Loucy (cell line): ENCODE measurements at regions not wholly inside any gene's neighbourhood (a gene's known extent, or its start where the extent isn't known, plus 50 kb on each side); places are given as distances from the start of the nearest gene placed in this dataset.

Experiments used
- EZH2phosphoT487 ChIP-seq: fragments of 200-600 bp; IDR thresholded peaks from 2 replicates; pipeline ENCODE4 v1.6.1; 2018; ENCODE audit warnings: antibody characterized with exemption, mild to moderate bottlenecking, moderate library complexity, borderline replicate concordance
- TF ChIP-seq, protein P1 (sequence below): fragments of 200-600 bp; sonication (generic); conservative IDR thresholded peaks from 2 replicates; pipeline ENCODE4 v1.5.1; 2014; ENCODE audit warnings: mild to moderate bottlenecking, antibody characterized with exemption, low read length

DNA sequence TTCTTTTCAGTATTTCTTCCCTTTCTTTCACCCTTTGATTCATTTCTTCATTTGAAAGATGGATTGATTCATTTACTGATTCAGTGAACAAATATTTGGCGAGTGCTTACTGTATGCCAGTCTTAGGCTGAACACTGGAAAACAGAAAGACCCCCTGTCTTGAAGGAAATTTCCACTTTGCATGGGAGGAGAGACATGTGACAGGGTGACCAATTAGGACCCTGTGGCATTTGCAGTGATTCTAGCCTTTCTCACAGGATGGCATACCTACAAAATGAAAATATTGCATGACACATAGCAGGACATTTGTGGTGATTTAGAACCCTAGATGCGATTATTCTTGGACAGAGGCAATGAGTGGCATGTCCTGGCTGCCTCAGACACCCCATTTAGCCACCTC lies 407.2 kb upstream of the SGCD start:
- TF ChIP-seq, protein P1, sequence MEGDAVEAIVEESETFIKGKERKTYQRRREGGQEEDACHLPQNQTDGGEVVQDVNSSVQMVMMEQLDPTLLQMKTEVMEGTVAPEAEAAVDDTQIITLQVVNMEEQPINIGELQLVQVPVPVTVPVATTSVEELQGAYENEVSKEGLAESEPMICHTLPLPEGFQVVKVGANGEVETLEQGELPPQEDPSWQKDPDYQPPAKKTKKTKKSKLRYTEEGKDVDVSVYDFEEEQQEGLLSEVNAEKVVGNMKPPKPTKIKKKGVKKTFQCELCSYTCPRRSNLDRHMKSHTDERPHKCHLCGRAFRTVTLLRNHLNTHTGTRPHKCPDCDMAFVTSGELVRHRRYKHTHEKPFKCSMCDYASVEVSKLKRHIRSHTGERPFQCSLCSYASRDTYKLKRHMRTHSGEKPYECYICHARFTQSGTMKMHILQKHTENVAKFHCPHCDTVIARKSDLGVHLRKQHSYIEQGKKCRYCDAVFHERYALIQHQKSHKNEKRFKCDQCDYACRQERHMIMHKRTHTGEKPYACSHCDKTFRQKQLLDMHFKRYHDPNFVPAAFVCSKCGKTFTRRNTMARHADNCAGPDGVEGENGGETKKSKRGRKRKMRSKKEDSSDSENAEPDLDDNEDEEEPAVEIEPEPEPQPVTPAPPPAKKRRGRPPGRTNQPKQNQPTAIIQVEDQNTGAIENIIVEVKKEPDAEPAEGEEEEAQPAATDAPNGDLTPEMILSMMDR = no peak
- TF ChIP-seq EZH2phosphoT487 = no peak
